Natural killer cell (primary cell): ENCODE measurements at regions not wholly inside any gene's neighbourhood (a gene's known extent, or its start where the extent isn't known, plus 50 kb on each side); places are given as distances from the start of the nearest gene placed in this dataset.

Experiments used
- ATAC-seq, 3 donors: fragments of 150-1000 bp in 2 of 3; fragments of 200-7000 bp in 1 of 3; cut with Tn5 transposase; 1 replicate in 1 of 3; 2 replicates in 2 of 3; pipeline ENCODE4 v1.10.0; 2021; ENCODE audit warnings: mild to moderate bottlenecking in 2 of 3, moderate library complexity in 2 of 3
- DNase-seq, 2 donors: peaks; one replicate each; pipeline versions ENCODE4 v3.0.0 to v3.0.0-alpha.2; 2013 to 2021; ENCODE audit warnings: mixed read lengths in 1 of 2
- H3K27ac ChIP-seq: one replicate; pipeline ENCODE4 v1.5.1; 2013; ENCODE audit warnings: mild to moderate bottlenecking, low read length
- H3K27me3 ChIP-seq: one replicate; pipeline ENCODE4 v1.6.1; 2013; ENCODE audit warnings: low read length; ENCODE audit not compliant: control insufficient read depth, insufficient read depth
- H3K36me3 ChIP-seq: one replicate; pipeline ENCODE4 v1.6.1; 2013; ENCODE audit warnings: low read length; ENCODE audit not compliant: control insufficient read depth, insufficient read depth
- H3K4me1 ChIP-seq: one replicate; pipeline ENCODE4 v1.6.1; 2013; ENCODE audit warnings: low read length; ENCODE audit not compliant: control insufficient read depth, insufficient read depth
- H3K4me3 ChIP-seq: one replicate; pipeline ENCODE4 v1.5.1; 2013; ENCODE audit warnings: low read length
- H3K9me3 ChIP-seq: one replicate; pipeline ENCODE4 v1.6.1; 2013; ENCODE audit warnings: low read length; ENCODE audit not compliant: control insufficient read depth, insufficient read depth
- H3K27ac Mint-ChIP-seq, 2 donors: one replicate each; pipeline ENCODE4 v1.8.0; 2022; ENCODE audit warnings: mild to moderate bottlenecking in 2 of 2, mixed read lengths in 2 of 2, moderate library complexity in 1 of 2
- H3K27me3 Mint-ChIP-seq, 2 donors: one replicate each; pipeline ENCODE4 v1.8.0; 2022; ENCODE audit warnings: low read depth in 2 of 2, mixed read lengths in 2 of 2
- H3K36me3 Mint-ChIP-seq: one replicate; pipeline ENCODE4 v1.8.0; 2022; ENCODE audit warnings: mixed read lengths
- H3K4me1 Mint-ChIP-seq, 2 donors: one replicate each; pipeline ENCODE4 v1.8.0; 2022; ENCODE audit warnings: mixed read lengths in 2 of 2
- H3K4me3 Mint-ChIP-seq: one replicate; pipeline ENCODE4 v1.8.0; 2022; ENCODE audit warnings: mild to moderate bottlenecking, moderate library complexity, mixed read lengths
- H3K9me3 Mint-ChIP-seq, 2 donors: one replicate each; pipeline ENCODE4 v1.8.0; 2022; ENCODE audit warnings: mixed read lengths in 2 of 2
- CTCF ChIP-seq: fragments of 200-600 bp; IDR thresholded peaks from one replicate; pipeline ENCODE4 v1.8.0; 2022; ENCODE audit warnings: antibody characterized with exemption
- WGBS: methylation state at CpG from one replicate; pipeline ENCODE4 v1.1.7; 2013; ENCODE audit warnings: missing lambda C conversion rate; ENCODE audit not compliant: insufficient coverage; 5-methylcytosine and 5-hydroxymethylcytosine counted together
- intact Hi-C: fragments of 100-400 bp; cut with micrococcal nuclease; formaldehyde crosslinking; loops from one replicate; pipeline ENCODE4 v1.14.2; 2022

- H3K27me3 ChIP-seq = no peaks in the 10 kb centered on the region
- H3K9me3 ChIP-seq = no peaks in the 10 kb centered on the region
- Mint-ChIP-seq H3K36me3 (no peaks in the 10 kb centered on the region), H3K27ac (no peak overlapping the region), H3K4me1 (no peaks in the 10 kb centered on the region), H3K27me3 (peaks cover 0 to under 1% of the 10 kb centered on the region in 2 donors), H3K9me3 (no peaks in the 10 kb centered on the region), H3K4me3 (no peak overlapping the region)
- intact Hi-C loops = no loop called here
- DNase-seq = no peak
- no peaks in the 10 kb centered on the region for H3K36me3 ChIP-seq
- no peak for ATAC-seq
- 88% methylated on average over 5 of the region's 5 CpGs for WGBS
- H3K4me3 ChIP-seq = no peak overlapping the region
- no peak for TF ChIP-seq CTCF
- no peaks in the 10 kb centered on the region for H3K4me1 ChIP-seq
- H3K27ac ChIP-seq = no peak overlapping the region
Observed at GRCh38 chr1:30138891-30139290, 584.5 kb downstream of the MATN1 start.

GRCh38 chr1:30137001-30137400 lies 586.4 kb downstream of the MATN1 start:
- TF ChIP-seq CTCF = no peak
- intact Hi-C loops = no loop called here
- Histone ChIP-seq H3K4me3 (no peak overlapping the region), H3K4me1 (no peaks in the 10 kb centered on the region), H3K36me3 (no peaks in the 10 kb centered on the region), H3K9me3 (no peaks in the 10 kb centered on the region), H3K27me3 (no peaks in the 10 kb centered on the region), H3K27ac (no peak overlapping the region)
- 92% methylated on average over 3 of the region's 3 CpGs for WGBS
- no peaks in the 10 kb centered on the region for H3K36me3 Mint-ChIP-seq
- ATAC-seq (no peak), DNase-seq (no peak)
- H3K27me3 Mint-ChIP-seq = peaks cover 0 to 4% of the 10 kb centered on the region in 2 donors
- no peaks in the 10 kb centered on the region for H3K9me3 Mint-ChIP-seq
- H3K27ac Mint-ChIP-seq = no peak overlapping the region
- no peaks in the 10 kb centered on the region for H3K4me1 Mint-ChIP-seq
- H3K4me3 Mint-ChIP-seq = no peak overlapping the region

GRCh38 chr1:30135698-30136097 lies 587.7 kb downstream of the MATN1 start:
- no peak overlapping the region for H3K27ac Mint-ChIP-seq
- intact Hi-C loops = no loop called here
- Histone ChIP-seq H3K4me1 (no peaks in the 10 kb centered on the region), H3K27me3 (no peaks in the 10 kb centered on the region), H3K9me3 (no peaks in the 10 kb centered on the region), H3K36me3 (no peaks in the 10 kb centered on the region), H3K4me3 (no peak overlapping the region), H3K27ac (no peak overlapping the region)
- 93% methylated on average over 4 of the region's 4 CpGs for WGBS
- TF ChIP-seq CTCF = no peak
- DNase-seq = no peak
- H3K4me1 Mint-ChIP-seq = peaks cover 0 to under 1% of the 10 kb centered on the region in 2 donors
- no peak for ATAC-seq
- H3K4me3 Mint-ChIP-seq = no peak overlapping the region
- no peaks in the 10 kb centered on the region for H3K36me3 Mint-ChIP-seq
- no peaks in the 10 kb centered on the region for H3K9me3 Mint-ChIP-seq
- H3K27me3 Mint-ChIP-seq = peaks cover 0 to 4% of the 10 kb centered on the region in 2 donors

- no peak overlapping the region for H3K27ac Mint-ChIP-seq
- H3K27ac ChIP-seq = no peak overlapping the region
- no peak overlapping the region for H3K4me3 Mint-ChIP-seq
- H3K36me3 ChIP-seq = no peaks in the 10 kb centered on the region
- H3K4me3 ChIP-seq = no peak overlapping the region
- ATAC-seq = no peak
- intact Hi-C loops = no loop called here
- no peak for DNase-seq
- no peaks in the 10 kb centered on the region for H3K36me3 Mint-ChIP-seq
- 80% methylated on average over 18 of the region's 18 CpGs for WGBS
- H3K4me1 Mint-ChIP-seq = peaks cover 0 to 6% of the 10 kb centered on the region in 2 donors
- no peaks in the 10 kb centered on the region for H3K9me3 ChIP-seq
- no peaks in the 10 kb centered on the region for H3K9me3 Mint-ChIP-seq
- H3K4me1 ChIP-seq = no peaks in the 10 kb centered on the region
- peaks cover 0 to 4% of the 10 kb centered on the region in 2 donors for H3K27me3 Mint-ChIP-seq
- no peaks in the 10 kb centered on the region for H3K27me3 ChIP-seq
- TF ChIP-seq CTCF = no peak
Observed at GRCh38 chr1:30134466-30135217, 588.7 kb downstream of the MATN1 start.
